ENCODE measurements at regions not wholly inside any gene's neighbourhood (a gene's known extent, or its start where the extent isn't known, plus 50 kb on each side); places are given as distances from the start of the nearest gene placed in this dataset.

- H3K36me3 ChIP-seq: no peaks in the 10 kb centered on the region
- TF ChIP-seq CTCF (IDR thresholded peaks at IDR 0.05): no peak
- TF ChIP-seq POLR2A (IDR thresholded peaks at IDR 0.05): no peak
- no peak for TF ChIP-seq POLR2AphosphoS5 (IDR thresholded peaks at IDR 0.05)
- H3K27me3 ChIP-seq: no peaks in the 10 kb centered on the region
- no peak overlapping the region for H3K27ac ChIP-seq
- H3K4me1 ChIP-seq: no peaks in the 10 kb centered on the region
- WGBS, 2 donors: 70 to 82% methylated on average over 10 of the region's 10 CpGs
- no peak overlapping the region for H3K4me3 ChIP-seq
- peaks cover 0 to 2% (median under 1%) of the 10 kb centered on the region in 4 donors for H3K9me3 ChIP-seq
- DNase-seq (no peak), ATAC-seq (ENCODE audit: low FRiP score in 2 of 2) (no peak)
Observed at GRCh38 chr2:120854766-120855530, 119.3 kb downstream of the GLI2 start.

- ATAC-seq (ENCODE audit: low FRiP score in 2 of 2) (no peak), DNase-seq (no peak)
- H3K9me3 ChIP-seq: no peaks in the 10 kb centered on the region
- H3K27ac ChIP-seq: no peak overlapping the region
- H3K4me3 ChIP-seq: no peak overlapping the region
- WGBS, 2 donors: 80 to 86% methylated on average over 1 to 4 of the region's 4 CpGs
- no peaks in the 10 kb centered on the region for H3K27me3 ChIP-seq
- no peaks in the 10 kb centered on the region for H3K36me3 ChIP-seq
- no peak for TF ChIP-seq CTCF (IDR thresholded peaks at IDR 0.05)
- TF ChIP-seq POLR2AphosphoS5 (IDR thresholded peaks at IDR 0.05): no peak
- TF ChIP-seq POLR2A (IDR thresholded peaks at IDR 0.05): no peak
- TF ChIP-seq EP300 (IDR thresholded peaks at IDR 0.05): no peak
- H3K4me1 ChIP-seq: no peaks in the 10 kb centered on the region
Observed at GRCh38 chr2:120855855-120856405, 120.3 kb downstream of the GLI2 start.

DNA sequence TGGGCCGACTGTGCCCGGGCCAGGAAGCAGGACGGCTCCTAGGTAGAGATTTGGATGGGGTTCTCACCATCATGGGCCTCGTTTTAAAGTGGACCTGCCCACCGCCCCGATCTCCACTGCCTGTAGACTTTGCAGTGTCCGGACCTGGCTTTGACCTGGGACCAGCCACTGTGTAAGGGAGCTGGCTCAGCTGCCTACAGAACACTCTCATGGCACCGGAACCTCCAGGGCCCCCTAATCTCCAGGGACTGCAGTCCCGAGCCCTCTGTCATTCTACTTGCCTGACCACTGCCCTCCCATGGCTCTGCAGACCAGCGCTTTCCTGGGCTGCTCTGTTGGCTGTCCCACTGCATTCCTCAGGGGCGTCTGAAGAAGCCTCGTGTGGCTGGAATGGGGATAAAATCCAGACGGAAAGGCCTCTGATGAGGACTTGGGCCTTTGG lies 120.8 kb downstream of the GLI2 start:
- H3K9me3 ChIP-seq: no peaks in the 10 kb centered on the region
- no peak overlapping the region for H3K27ac ChIP-seq
- no peak for DNase-seq
- no peak overlapping the region for H3K4me3 ChIP-seq
- ATAC-seq (ENCODE audit: low FRiP score in 2 of 2): no peak
- no peaks in the 10 kb centered on the region for H3K27me3 ChIP-seq
- 89 to 100% methylated on average over 2 to 13 of the region's 13 CpGs for WGBS, 2 donors
- TF ChIP-seq CTCF (IDR thresholded peaks at IDR 0.05) (peak in 1 of 6 experiments; percentile 37), POLR2A (IDR thresholded peaks at IDR 0.05) (no peak)
- no peaks in the 10 kb centered on the region for H3K36me3 ChIP-seq
- no peaks in the 10 kb centered on the region for H3K4me1 ChIP-seq

- H3K4me1 ChIP-seq: no peaks in the 10 kb centered on the region
- DNase-seq: no peak
- no peaks in the 10 kb centered on the region for H3K9me3 ChIP-seq
- WGBS, 2 donors: 97 to 100% methylated on average over 2 of the region's 4 CpGs
- ATAC-seq (ENCODE audit: low FRiP score in 2 of 2): no peak
- no peak overlapping the region for H3K27ac ChIP-seq
- no peaks in the 10 kb centered on the region for H3K27me3 ChIP-seq
- no peak overlapping the region for H3K4me3 ChIP-seq
- no peaks in the 10 kb centered on the region for H3K36me3 ChIP-seq
- TF ChIP-seq EP300 (IDR thresholded peaks at IDR 0.05): no peak
- TF ChIP-seq CTCF (IDR thresholded peaks at IDR 0.05): no peak
- no peak for TF ChIP-seq POLR2AphosphoS5 (IDR thresholded peaks at IDR 0.05)
- no peak for TF ChIP-seq POLR2A (IDR thresholded peaks at IDR 0.05)
Observed at GRCh38 chr2:120857422-120857821, 121.8 kb downstream of the GLI2 start.

GRCh38 chr2:120857931-120858330 lies 122.3 kb downstream of the GLI2 start:
- DNase-seq (no peak), ATAC-seq (ENCODE audit: low FRiP score in 2 of 2) (no peak)
- H3K27me3 ChIP-seq: no peaks in the 10 kb centered on the region
- TF ChIP-seq EP300 (IDR thresholded peaks at IDR 0.05) (no peak), CTCF (IDR thresholded peaks at IDR 0.05) (no peak), POLR2A (IDR thresholded peaks at IDR 0.05) (no peak), POLR2AphosphoS5 (IDR thresholded peaks at IDR 0.05) (no peak)
- H3K36me3 ChIP-seq: no peaks in the 10 kb centered on the region
- no peak overlapping the region for H3K4me3 ChIP-seq
- H3K9me3 ChIP-seq: no peaks in the 10 kb centered on the region
- no peak overlapping the region for H3K27ac ChIP-seq
- no peaks in the 10 kb centered on the region for H3K4me1 ChIP-seq
- WGBS, 2 donors: 78 to 86% methylated on average over 7 of the region's 7 CpGs

Data from upper lobe of left lung (tissue), 6 donors.